Suprapubic skin (tissue), 4 donors: ENCODE measurements at regions not wholly inside any gene's neighbourhood (a gene's known extent, or its start where the extent isn't known, plus 50 kb on each side); places are given as distances from the start of the nearest gene placed in this dataset.

ENCODE experiments used
- EP300 ChIP-seq: sonication (generic); formaldehyde crosslinking; IDR thresholded peaks from one replicate; pipeline ENCODE4 v1.6.1; 2017; ENCODE audit warnings: antibody characterized with exemption
- POLR2A ChIP-seq, 2 donors: fragments of 450-650 bp; IDR thresholded peaks; one replicate each; pipeline ENCODE4 v1.6.1; 2017; ENCODE audit warnings: antibody characterized with exemption in 2 of 2, mild to moderate bottlenecking in 2 of 2, moderate library complexity in 2 of 2
- POLR2AphosphoS5 ChIP-seq, 3 donors: sonication (generic); formaldehyde crosslinking; IDR thresholded peaks; one replicate each; pipeline ENCODE4 v1.6.1; 2017; ENCODE audit warnings: antibody characterized with exemption in 3 of 3
- TF ChIP-seq, protein P1 (sequence below), 2 donors: fragments of 200-600 bp in 1 of 2; fragments of 450-650 bp in 1 of 2; sonication (generic) in 1 of 2; IDR thresholded peaks; one replicate each; pipeline ENCODE4 v1.5.1; 2016 to 2019; ENCODE audit warnings: antibody characterized with exemption in 2 of 2, mild to moderate bottlenecking in 1 of 2, moderate library complexity in 1 of 2

DNA sequence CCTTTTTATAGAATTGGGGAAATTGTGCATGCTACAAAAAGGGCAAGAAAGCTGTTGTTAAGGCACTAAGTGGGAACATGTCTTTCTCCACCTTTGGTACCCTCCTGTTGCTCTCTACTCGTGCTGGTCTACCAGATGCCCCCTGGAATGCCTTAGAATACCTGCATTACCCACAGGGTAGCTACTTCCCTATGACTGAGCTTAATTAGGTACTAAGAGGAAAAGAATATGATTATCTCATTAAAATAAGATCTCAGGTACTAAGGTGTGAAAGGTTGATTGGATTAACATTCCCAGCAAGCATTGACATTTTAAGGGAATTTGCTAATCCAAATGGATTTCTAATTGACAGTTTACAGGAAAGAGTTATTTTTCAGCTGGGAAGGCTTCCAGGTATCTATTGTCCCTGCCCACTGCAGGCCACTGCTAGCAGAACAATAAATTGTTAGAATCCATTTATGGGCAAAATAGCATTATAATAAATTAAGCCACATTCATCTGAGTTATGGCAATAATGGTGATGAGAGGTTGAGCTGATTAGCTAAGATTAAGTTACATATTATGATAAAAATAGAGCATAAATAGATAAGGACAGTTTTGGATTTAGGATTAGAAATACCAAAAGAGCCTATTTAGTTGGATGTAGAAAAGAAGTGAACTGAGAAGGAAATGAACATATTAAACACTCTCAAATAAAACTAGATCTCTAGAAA lies 67.8 kb upstream of the GRIP1 start:
- TF ChIP-seq POLR2AphosphoS5 (IDR thresholded peaks at IDR 0.05), result no peak
- TF ChIP-seq, protein P1, sequence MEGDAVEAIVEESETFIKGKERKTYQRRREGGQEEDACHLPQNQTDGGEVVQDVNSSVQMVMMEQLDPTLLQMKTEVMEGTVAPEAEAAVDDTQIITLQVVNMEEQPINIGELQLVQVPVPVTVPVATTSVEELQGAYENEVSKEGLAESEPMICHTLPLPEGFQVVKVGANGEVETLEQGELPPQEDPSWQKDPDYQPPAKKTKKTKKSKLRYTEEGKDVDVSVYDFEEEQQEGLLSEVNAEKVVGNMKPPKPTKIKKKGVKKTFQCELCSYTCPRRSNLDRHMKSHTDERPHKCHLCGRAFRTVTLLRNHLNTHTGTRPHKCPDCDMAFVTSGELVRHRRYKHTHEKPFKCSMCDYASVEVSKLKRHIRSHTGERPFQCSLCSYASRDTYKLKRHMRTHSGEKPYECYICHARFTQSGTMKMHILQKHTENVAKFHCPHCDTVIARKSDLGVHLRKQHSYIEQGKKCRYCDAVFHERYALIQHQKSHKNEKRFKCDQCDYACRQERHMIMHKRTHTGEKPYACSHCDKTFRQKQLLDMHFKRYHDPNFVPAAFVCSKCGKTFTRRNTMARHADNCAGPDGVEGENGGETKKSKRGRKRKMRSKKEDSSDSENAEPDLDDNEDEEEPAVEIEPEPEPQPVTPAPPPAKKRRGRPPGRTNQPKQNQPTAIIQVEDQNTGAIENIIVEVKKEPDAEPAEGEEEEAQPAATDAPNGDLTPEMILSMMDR (IDR thresholded peaks at IDR 0.05), result no peak
- TF ChIP-seq EP300, result no peak
- TF ChIP-seq POLR2A (IDR thresholded peaks at IDR 0.05), result no peak
